ENCODE measurements at regions not wholly inside any gene's neighbourhood (a gene's known extent, or its start where the extent isn't known, plus 50 kb on each side); places are given as distances from the start of the nearest gene placed in this dataset.

- no peak for DNase-seq (ENCODE audit: low spot score)
Observed at GRCh38 chr1:182122256-182122912, 60.9 kb upstream of the ZNF648 start.

- no peak for DNase-seq (ENCODE audit: low spot score)
Observed at GRCh38 chr1:182121787-182122186, 60.3 kb upstream of the ZNF648 start.

GRCh38 chr1:182120411-182121258 lies 59.1 kb upstream of the ZNF648 start:
- DNase-seq (ENCODE audit: low spot score) = no peak

- DNase-seq (ENCODE audit: low spot score) = no peak
Observed at GRCh38 chr1:182119631-182120030, 58.1 kb upstream of the ZNF648 start.

- no peak for DNase-seq (ENCODE audit: low spot score)
Observed at GRCh38 chr1:182118851-182119250, 57.3 kb upstream of the ZNF648 start.

- DNase-seq (ENCODE audit: low spot score) = no peak
Observed at GRCh38 chr1:182114627-182115023, 53.1 kb upstream of the ZNF648 start.

GRCh38 chr1:182113879-182114626 lies 52.5 kb upstream of the ZNF648 start:
- DNase-seq (ENCODE audit: low spot score) = no peak

GRCh38 chr1:182111496-182111895 lies 50.0 kb upstream of the ZNF648 start:
- no peak for DNase-seq (ENCODE audit: low spot score)

All from hepatic stellate cell (primary cell).